GM13976 (cell line): ENCODE measurements at regions not wholly inside any gene's neighbourhood (a gene's known extent, or its start where the extent isn't known, plus 50 kb on each side); places are given as distances from the start of the nearest gene placed in this dataset.
"Not testable (repeated sequence)": the region's sequence is repeated elsewhere in the genome, so short reads cannot be mapped to it uniquely, and the experiment has no call there.

Experiments used
- DNase-seq: peaks from one replicate; pipeline ENCODE4 v3.0.0; 2012; ENCODE audit warnings: low spot score
- CTCF ChIP-seq: IDR thresholded peaks from 2 replicates; pipeline ENCODE4 v1.5.1; 2012; ENCODE audit warnings: borderline replicate concordance, mild to moderate bottlenecking; ENCODE audit not compliant: insufficient read depth; ENCODE audit errors: extremely low read depth, missing control alignments, control extremely low read depth
- in situ Hi-C: fragments of 300-500 bp; cut with MboI; formaldehyde crosslinking; loops from one replicate; pipeline ENCODE4 v1.12.0; 2022; ENCODE audit warnings: low sequenced_read_pairs, mixed read lengths, inconsistent platforms; ENCODE audit not compliant: unreplicated experiment

DNA sequence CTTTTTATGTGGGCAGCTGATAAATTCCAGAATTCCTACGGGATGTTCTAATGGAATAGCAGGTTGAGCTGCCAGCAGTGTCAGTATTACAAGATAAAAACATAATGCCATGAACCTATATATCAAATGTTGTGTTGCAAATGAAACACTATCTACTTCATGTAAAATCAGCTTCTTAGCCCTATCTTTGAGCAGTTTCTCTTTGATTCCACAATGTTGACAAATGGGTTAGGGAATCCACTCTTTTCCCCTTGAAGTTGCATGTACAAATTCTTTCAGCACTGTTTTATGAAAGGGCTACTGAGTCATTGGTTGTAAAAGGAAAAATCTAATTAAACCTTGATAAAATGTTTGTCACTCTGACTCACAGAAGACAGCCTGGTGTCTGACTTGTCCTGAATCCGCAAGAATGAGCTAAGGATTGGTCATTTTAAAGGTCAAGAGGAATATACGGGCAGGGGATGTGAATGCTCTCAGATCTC lies 950.6 kb upstream of the NUDT12 start:
- in situ Hi-C loops: no loop called here
- DNase-seq: no peak

DNA sequence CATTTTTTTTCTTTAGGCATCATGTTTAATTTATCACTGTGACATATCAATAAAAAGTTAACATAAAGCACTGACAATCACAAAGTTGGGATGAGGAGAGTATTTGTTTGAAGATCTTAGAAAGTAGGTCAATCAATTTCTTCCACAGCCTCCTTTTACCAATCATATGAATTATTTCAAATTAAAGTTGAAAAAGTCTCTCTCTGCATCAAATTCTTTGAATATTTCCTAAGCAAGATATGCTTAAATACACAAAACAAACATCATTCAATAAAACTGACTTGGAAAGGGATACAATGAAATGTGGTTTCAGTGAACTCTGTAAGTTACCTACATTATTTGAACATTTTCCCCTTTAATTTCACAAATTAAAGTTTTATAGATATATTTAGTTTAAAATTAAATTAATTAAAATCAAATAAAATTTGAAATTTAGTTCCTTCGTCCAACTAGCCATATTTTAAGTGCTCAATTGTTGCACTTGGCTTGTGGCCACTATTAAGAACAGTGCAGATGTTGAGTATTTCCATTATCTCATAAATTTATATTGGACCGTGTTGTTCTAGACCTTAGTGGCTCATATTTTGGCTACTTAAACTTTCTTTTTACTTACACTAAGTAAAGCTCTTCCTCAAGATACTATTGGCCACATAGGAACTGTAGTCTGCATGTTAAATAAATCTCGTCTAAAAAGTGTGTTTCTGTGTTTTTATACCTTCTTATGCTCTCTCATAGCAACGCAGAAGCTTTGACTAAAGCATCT lies 949.7 kb upstream of the NUDT12 start:
- no peak for TF ChIP-seq CTCF
- no peak for DNase-seq
- in situ Hi-C loops: no loop called here

More for the DNA sequence above, 950.6 kb upstream of the NUDT12 start:
- no peak for TF ChIP-seq CTCF

- in situ Hi-C loops: no loop called here
- TF ChIP-seq CTCF: no peak
- DNase-seq: no peak
These were observed 935.7 kb upstream of the NUDT12 start for GRCh38 chr5:104498281-104498680.

DNA sequence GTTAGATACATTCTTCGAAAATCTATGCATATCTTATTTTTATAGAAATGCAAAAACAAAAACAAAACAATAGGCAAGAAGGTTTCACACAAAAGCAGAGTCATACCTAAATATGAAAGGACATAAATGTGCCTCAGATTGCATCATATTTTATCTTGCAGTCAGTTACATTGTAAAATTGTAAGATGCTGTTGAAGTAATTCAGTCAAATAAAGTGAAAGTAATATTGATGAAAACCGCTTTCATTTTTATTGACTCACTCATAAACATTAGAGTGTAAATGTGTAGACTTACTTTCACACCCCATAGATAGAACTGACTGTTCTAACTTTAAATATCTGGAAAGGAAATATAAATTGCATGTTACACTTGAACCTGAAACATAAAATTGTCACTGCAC lies 931.5 kb upstream of the NUDT12 start:
- no peak for TF ChIP-seq CTCF
- in situ Hi-C loops: no loop called here
- DNase-seq: no peak

DNA sequence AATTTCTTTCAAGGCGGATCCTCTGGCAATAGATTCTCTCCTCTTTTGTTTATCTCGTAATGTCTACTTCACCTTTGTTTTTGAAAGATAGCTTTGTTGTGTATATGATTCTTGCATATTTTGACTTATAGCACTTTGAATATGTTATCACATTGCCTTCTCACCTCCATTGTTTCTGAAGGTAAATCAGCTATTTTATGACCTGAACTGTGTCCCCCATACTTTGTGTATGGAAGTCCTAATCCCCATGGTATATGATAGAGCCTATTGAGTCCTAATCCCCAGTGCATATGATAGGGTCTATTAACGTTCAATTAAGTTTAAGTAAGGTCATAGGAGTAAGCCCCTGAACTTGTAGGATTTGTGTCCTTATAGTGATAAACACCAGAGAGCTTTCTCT lies 910.2 kb upstream of the NUDT12 start:
- TF ChIP-seq CTCF: no peak
- DNase-seq: no peak
- in situ Hi-C loops: no loop called here

DNA sequence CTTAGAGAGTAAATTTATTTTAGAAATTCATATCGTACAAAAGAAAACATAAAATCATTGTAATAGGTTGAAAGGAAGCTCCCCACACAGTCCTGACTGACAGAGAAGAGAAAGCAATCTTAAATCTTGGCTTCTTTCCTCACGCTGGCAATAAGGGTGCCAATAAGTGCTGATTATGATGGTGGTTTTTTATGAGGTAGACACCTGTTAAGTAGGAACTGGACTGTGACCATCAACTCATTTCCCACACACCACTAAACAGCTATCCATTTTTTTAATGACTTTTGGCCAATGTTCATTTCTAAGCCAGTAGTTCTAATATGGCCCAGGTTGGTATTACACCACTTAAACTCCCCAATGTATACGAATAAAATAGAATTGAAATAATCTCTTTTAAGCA lies 893.5 kb upstream of the NUDT12 start:
- TF ChIP-seq CTCF: no peak
- in situ Hi-C loops: no loop called here
- no peak for DNase-seq

GRCh38 chr5:104452550-104452949 lies 890.0 kb upstream of the NUDT12 start:
- TF ChIP-seq CTCF: no peak
- no peak for DNase-seq
- in situ Hi-C loops: no loop called here

- in situ Hi-C loops, DNase-seq: not testable (repeated sequence)
These were observed 889.3 kb upstream of the NUDT12 start for GRCh38 chr5:104451911-104452310.
